ENCODE measurements at regions not wholly inside any gene's neighbourhood (a gene's known extent, or its start where the extent isn't known, plus 50 kb on each side); places are given as distances from the start of the nearest gene placed in this dataset.

- TF ChIP-seq CTCF (IDR thresholded peaks at IDR 0.05), result no peak
- TF ChIP-seq RAD21 (IDR thresholded peaks at IDR 0.05; ENCODE audit: low read length), result no peak
- TF ChIP-seq REST (IDR thresholded peaks at IDR 0.05; ENCODE audit: low read depth, low read length), result no peak
- TF ChIP-seq EP300 (IDR thresholded peaks at IDR 0.05; ENCODE audit: borderline replicate concordance in 1 of 2, low read depth in 1 of 2, low read length in 1 of 2), result no peak
- no peak for TF ChIP-seq RXRA (IDR thresholded peaks at IDR 0.05; ENCODE audit: borderline replicate concordance, low read depth)
Observed at GRCh38 chr4:159042868-159043267, 60.0 kb upstream of the RAPGEF2 start.

Data from SK-N-SH (cell line).